Kasumi-1 (cell line): ENCODE measurements at regions not wholly inside any gene's neighbourhood (a gene's known extent, or its start where the extent isn't known, plus 50 kb on each side); places are given as distances from the start of the nearest gene placed in this dataset.

Experiments used
- DNase-seq, 2 experiments: peaks; one replicate each; lab custom pipeline; 2025; lab: John Stamatoyannopoulos, UW

DNA sequence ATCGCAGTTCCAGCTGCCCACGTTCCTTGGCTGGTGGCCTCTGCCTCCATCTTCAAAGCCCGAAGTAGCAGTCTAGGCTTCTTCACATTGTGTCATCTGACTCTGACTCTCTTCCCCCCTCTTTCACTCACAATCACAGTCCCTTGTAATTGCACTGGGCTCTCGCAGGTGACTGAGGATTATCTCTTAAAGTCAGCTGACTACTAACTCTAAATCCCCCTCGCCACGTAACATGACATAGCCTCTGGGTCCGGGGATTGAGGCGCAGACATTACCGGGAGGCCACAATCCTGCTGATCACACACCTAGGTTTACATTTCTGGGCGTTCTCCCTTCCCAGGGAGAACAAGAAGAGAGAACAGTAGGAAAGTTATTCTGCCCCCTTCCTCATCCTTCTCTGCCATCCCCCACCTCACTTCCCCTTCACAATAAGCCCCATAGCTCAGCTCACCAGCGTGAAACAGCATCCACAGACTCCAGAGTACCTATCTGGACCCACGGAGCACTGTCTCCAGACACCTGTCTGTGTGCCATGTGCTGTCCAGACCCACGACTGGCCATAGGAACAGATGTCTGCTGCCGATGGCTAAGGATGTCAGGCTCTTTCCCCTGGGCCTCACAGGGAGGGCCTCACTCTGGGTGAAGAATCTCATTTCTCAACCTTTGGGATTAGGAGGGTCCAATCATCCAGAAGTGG is 64.3 kb upstream of the FZD7 start:
- no peak for DNase-seq

GRCh38 chr2:201969938-201970785 is 63.5 kb upstream of the FZD7 start:
- peak; percentile 37 to 38 for DNase-seq

DNA sequence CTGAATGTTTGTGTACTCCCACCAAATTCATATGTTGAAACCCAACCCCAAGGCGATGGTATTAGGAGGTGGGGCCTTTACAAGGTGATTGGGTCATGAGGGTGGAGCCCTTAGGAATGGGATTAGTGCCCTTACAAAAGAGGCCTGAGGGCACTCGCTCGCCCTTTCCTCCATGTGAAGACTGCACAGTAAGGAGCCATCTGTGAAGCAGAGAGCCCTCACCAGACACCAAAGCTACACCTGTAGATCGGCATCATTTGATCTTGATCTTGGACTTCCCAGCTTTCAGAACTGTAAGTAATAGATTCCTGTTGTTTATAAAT is 62.9 kb upstream of the FZD7 start:
- no peak for DNase-seq

DNA sequence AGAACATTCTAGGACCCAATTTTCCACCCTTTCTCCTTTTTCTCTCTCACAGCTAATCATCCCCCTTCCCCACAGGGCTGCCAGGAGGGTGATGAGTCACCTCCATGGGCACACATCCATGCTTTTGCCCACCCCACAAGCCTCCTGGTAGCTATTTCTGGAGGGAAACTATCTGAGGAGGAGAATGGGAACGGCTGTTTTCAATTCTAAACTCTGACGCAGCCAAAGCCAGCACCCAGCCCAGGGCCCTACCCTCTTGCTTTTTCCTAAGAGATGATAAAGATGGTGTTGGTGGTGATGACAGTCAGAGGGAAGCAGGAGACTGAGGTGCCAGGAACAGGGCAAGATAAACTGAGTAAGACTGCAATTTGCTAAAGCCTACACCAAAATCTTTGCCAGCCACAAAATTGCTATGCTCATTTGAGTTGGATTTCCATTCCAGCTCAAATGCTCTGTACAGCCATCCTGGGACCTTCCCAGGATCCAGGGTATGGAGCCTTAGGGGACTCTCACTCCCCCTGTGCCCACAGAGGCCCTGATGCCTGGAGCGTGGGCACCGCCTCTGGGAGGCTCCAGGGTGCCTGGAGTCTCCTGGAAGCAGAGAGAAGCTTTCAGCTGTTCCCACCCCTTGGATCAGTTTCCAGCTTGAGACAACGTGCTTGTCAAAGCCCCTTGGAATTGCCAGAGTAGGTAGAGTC is 62.0 kb upstream of the FZD7 start:
- DNase-seq, result no peak

DNA sequence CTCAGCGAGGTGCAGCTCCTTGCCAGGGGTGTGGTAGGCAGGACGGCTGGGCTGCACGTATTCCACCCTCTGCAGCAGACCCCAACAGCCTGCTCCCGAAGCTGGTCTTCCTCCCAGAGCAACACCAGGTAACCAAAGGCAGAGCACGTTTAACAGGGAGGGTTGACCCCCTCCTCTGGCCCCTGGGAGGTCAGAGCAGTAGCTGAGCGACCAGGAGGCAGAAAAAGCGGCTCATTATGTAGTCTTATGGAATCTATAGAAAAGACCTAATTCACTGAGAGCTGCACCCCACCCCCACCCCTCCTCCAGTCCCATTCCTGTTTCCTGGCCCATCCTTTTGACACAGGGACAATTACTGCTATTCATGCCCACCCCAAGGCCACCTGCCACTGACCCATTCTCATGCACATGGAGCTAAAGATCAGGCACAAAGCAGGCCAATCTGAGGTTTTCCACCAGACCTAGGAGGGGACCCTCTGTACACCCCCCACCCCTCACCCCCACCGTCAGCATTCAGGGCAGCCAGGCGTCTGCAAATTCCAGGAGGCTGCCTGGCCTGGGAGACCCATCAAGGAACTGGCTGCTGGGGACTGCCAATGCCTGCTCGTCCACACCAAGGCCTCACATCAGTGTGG is 60.9 kb upstream of the FZD7 start:
- no peak for DNase-seq

DNA sequence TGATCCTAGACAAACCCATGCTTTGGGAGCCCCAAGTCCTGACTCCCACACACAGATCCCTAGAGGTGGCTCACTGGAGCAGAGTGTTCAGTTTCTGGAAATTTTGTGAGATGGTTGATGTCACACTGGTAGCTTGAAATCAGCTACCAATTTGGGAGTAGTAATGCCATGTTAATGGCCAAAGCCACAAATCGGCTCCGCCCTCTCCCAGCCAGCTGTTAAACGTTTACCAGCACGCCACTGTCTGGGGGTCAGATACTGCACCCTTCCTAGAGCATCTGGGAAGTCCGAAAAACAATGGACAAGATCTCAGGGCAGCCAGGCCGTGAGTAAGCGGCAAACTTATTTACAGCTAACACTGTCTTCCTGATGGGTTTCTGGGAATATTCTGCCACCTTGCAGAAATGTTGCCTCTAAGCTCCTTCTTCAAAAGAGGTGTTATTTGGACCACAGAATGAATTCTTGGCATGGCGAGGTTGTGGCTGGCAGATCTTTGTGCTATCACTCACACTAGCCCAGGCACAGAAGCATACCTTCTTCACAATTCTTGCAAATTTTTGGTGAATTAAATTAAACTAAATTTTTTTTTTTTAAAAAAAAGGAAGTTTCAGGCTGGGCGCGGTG is 60.2 kb upstream of the FZD7 start:
- DNase-seq, result no peak

- no peak for DNase-seq
Observed at GRCh38 chr2:201974171-201975100, 59.2 kb upstream of the FZD7 start.

DNA sequence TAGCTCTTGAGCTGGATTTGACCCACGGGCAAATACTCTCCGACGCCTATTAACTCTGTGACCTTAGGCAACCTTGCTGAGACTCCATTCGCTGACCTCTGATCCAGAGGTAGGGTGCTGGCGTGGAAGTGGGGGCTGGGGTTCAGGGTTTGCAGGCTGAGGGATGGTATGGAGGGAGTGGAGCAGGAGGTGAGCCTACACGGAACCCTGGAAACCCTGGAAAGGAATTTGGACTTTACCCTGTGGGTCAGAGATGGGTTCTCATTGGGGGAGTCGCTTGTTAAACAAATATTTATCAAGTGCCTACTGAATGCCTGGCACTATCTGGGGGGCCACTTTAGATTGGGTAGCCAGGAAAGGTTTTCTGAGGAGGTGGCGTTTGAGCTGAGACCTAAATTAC is 58.2 kb upstream of the FZD7 start:
- DNase-seq, result no peak

DNA sequence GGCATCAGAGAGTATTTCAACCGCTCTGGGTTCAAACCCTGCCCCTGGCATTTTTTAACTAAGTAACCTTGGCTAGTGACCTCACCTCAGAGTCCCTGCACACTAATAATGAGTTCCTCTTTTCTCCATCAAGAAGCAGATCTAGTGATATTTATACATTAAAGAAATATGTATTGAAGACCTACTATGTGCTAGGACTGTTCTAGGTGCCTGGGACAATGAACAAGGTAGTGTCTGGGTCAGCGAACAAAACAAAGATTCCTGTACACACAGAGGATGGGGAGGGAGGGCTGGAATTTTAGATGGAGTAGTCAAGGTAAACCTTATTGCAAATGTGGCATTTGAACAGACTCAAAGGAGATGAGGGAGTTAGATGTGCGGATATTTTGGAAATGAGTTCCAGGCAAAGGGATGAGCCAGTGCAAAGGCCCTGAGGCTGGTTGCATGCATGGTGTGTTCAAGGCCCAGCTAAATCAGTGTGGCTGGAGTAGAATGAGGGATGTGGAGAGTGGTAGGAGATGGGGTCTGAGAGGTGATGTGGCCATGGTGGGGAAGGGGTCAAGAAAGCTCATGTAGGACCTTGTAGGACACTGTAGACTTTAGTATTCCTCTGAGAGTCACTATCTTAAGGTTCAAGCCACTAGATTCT is 57.6 kb upstream of the FZD7 start:
- no peak for DNase-seq

GRCh38 chr2:201977651-201978050 is 56.0 kb upstream of the FZD7 start:
- no peak for DNase-seq

GRCh38 chr2:201978333-201978732 is 55.3 kb upstream of the FZD7 start:
- DNase-seq, result no peak

DNA sequence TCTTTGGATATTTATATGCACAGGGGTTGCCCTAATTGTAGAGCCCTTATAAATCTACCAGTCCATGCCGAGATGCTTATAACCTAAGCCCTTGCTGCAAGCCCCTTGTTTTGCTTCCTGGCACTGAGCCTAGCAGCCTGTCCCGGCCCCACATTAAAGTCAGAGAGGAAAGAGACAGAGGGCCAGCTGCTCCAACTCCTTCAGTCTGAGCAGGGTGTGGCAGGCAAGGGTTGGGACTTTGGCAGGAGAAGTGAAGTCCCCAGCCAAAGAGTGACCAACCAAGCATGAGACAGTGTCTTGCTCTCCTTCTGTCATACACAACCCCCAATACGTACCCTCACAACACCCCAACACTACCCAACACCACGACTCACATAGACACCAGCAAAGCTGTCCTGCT is 54.7 kb upstream of the FZD7 start:
- no peak for DNase-seq

DNA sequence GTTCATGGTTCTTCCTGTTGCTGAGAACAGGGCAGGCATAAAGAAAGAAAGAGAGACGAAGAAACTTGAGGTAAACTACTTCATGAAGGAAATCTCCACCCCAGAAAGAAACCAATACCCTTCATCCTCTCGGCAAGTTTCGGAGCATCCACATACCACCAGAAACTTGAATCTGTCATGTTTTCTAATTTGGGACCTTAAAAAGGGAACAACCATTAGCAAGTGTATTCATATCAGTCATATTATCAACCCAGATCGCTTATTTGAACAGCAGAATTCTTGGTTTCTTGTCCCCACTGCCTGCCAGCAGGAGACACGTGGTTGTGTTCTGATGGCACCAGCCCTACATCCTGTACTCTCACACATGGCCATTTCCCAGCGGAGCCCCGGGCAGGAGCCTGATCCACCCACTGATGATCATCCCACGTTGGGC is 53.2 kb upstream of the FZD7 start:
- DNase-seq, result no peak

DNA sequence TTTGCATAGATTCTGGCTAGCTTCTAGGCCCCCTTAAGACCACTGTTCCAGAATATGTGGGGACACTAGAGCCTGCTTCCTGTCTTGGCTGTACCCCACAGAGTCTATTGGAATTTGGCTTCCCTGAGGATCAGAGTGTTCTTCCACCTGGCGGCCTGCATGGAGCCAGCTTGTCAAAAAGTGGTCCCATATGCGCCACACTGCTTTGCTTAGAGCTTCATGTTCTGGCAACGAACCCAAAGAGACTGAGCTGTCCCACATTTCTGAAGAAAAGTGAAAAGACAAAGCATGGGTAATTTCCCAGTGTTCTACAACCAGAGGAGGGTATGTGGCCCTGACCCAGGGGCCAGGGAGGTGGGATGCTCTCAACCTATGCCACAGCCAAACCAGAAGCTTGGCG is 52.7 kb upstream of the FZD7 start:
- DNase-seq, result no peak

- no peak for DNase-seq
Observed at GRCh38 chr2:201983174-201983573, 50.5 kb upstream of the FZD7 start.

DNA sequence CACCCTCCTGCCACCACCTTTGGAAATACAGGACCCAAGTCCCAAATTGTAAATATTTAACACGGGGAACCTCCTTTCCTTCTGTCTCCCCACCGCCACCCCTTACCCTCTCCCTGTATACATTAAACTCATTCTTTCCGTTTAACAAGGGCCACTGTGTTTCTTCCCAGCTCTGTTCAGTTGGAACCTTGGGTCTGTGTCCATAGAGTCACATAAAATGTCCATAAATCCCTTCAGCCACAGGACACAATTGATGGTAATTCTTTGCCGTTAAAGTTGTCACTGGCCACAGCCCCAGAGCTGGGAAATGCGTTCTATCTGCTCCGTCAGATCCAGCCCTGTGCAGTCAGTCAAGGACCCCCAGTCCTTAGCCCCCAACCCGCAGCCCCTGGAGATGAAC is 49.9 kb upstream of the FZD7 start:
- DNase-seq, result no peak
